Mucosa of descending colon (tissue), 3 donors: ENCODE measurements at regions not wholly inside any gene's neighbourhood (a gene's known extent, or its start where the extent isn't known, plus 50 kb on each side); places are given as distances from the start of the nearest gene placed in this dataset.

Experiments used
- ATAC-seq: fragments of 200-7000 bp; cut with Tn5 transposase; one replicate; pipeline ENCODE4 v1.9.1; 2020; ENCODE audit warnings: mild to moderate bottlenecking, moderate library complexity
- DNase-seq, 3 donors: peaks; one replicate each; pipeline ENCODE4 v3.0.0-alpha.2; 2020
- H3K36me3 ChIP-seq: fragments of 200-600 bp; one replicate; pipeline ENCODE4 v1.8.0; 2021; ENCODE audit warnings: low read depth, mild to moderate bottlenecking
- H3K4me1 ChIP-seq: fragments of 200-600 bp; one replicate; pipeline ENCODE4 v1.8.0; 2021; ENCODE audit warnings: low read depth, mild to moderate bottlenecking
- H3K4me3 ChIP-seq: fragments of 200-600 bp; one replicate; pipeline ENCODE4 v1.8.0; 2021; ENCODE audit warnings: mild to moderate bottlenecking
- H3K9me3 ChIP-seq: fragments of 200-600 bp; one replicate; pipeline ENCODE4 v1.8.0; 2021; ENCODE audit warnings: mild to moderate bottlenecking
- intact Hi-C, 2 donors: fragments of 100-400 bp; cut with DNase I in 1 of 2; cut with micrococcal nuclease in 1 of 2; formaldehyde crosslinking; loops; one replicate each; pipeline versions ENCODE4 v1.11.0 to v1.11.1; 2022; cut with DNase I, micrococcal nuclease
- TF ChIP-seq, protein P1 (sequence below): fragments of 200-600 bp; IDR thresholded peaks from one replicate; pipeline ENCODE4 v1.8.0; 2022; ENCODE audit warnings: antibody characterized with exemption, mild to moderate bottlenecking
- donor health status: DM: no; HTN: no; CAD: no; lungs with moderate emphysema.
- donor health status: DM: no; HTN: no; CAD: no.
- donor health status: DM: no; HTN: yes; CAD: no.

- Histone ChIP-seq H3K4me3 (no peak overlapping the region), H3K9me3 (no peaks in the 10 kb centered on the region), H3K4me1 (peaks cover 2% of the 10 kb centered on the region), H3K36me3 (no peaks in the 10 kb centered on the region)
- no peak for ATAC-seq
- TF ChIP-seq, protein P1, sequence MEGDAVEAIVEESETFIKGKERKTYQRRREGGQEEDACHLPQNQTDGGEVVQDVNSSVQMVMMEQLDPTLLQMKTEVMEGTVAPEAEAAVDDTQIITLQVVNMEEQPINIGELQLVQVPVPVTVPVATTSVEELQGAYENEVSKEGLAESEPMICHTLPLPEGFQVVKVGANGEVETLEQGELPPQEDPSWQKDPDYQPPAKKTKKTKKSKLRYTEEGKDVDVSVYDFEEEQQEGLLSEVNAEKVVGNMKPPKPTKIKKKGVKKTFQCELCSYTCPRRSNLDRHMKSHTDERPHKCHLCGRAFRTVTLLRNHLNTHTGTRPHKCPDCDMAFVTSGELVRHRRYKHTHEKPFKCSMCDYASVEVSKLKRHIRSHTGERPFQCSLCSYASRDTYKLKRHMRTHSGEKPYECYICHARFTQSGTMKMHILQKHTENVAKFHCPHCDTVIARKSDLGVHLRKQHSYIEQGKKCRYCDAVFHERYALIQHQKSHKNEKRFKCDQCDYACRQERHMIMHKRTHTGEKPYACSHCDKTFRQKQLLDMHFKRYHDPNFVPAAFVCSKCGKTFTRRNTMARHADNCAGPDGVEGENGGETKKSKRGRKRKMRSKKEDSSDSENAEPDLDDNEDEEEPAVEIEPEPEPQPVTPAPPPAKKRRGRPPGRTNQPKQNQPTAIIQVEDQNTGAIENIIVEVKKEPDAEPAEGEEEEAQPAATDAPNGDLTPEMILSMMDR, result no peak
- intact Hi-C loops, result no loop called here
- DNase-seq, result no peak
These were observed 81.4 kb downstream of the TRIM29 start for GRCh38 chr11:120056301-120057027.

DNA sequence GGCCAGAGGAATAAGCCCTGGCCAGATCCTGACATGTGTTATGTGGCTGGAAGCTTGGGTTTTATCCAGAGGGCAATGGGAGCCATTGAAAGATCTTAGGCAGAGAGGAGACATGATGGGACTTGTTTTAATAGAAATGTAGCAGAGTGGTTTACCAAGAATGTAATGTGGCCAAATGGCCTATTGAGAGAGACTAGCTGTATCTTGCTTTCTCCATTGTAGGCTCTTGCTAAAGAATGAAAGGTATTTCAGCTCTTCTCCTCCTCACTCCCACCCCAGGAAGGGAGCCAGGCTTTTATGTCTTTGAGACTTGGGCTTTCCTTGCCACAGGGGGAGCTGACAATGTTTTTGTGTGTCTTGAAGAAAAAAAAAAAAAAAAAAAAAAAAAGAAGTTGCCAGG lies 82.3 kb downstream of the TRIM29 start:
- Histone ChIP-seq H3K4me3 (no peak overlapping the region), H3K4me1 (peaks cover 2% of the 10 kb centered on the region), H3K36me3 (no peaks in the 10 kb centered on the region), H3K9me3 (no peaks in the 10 kb centered on the region)
- TF ChIP-seq, protein P1, result no peak
- ATAC-seq (no peak), DNase-seq (no peak)
- intact Hi-C loops, result no loop called here

DNA sequence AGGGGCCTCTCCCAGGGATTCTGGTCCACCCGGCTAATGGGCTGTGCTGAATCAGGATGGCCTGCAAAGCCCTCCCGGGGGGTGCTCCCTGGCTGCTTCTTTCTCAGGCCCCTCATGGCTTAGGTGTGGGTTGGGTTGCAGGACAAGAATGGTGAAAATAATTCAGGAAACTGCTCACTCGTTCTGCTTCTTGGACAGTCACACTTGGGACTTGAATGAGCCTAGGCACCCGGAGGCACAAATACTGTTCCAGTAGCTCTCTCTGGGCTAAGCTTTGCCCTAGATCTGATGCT lies 83.2 kb downstream of the TRIM29 start:
- TF ChIP-seq, protein P1, result no peak

GRCh38 chr11:120054016-120054752 lies 83.7 kb downstream of the TRIM29 start:
- no peak for DNase-seq
- peaks cover 2% of the 10 kb centered on the region for H3K4me1 ChIP-seq
- H3K36me3 ChIP-seq, result no peaks in the 10 kb centered on the region
- H3K9me3 ChIP-seq, result no peaks in the 10 kb centered on the region
- no peak overlapping the region for H3K4me3 ChIP-seq
- intact Hi-C loops, result no loop called here
- TF ChIP-seq, protein P1, result no peak
- no peak for ATAC-seq

More for the DNA sequence above, 83.2 kb downstream of the TRIM29 start:
- Histone ChIP-seq H3K4me3 (no peak overlapping the region), H3K4me1 (peaks cover 2% of the 10 kb centered on the region), H3K36me3 (no peaks in the 10 kb centered on the region), H3K9me3 (no peaks in the 10 kb centered on the region)
- ATAC-seq (no peak), DNase-seq (no peak)
- intact Hi-C loops, result no loop called here

DNA sequence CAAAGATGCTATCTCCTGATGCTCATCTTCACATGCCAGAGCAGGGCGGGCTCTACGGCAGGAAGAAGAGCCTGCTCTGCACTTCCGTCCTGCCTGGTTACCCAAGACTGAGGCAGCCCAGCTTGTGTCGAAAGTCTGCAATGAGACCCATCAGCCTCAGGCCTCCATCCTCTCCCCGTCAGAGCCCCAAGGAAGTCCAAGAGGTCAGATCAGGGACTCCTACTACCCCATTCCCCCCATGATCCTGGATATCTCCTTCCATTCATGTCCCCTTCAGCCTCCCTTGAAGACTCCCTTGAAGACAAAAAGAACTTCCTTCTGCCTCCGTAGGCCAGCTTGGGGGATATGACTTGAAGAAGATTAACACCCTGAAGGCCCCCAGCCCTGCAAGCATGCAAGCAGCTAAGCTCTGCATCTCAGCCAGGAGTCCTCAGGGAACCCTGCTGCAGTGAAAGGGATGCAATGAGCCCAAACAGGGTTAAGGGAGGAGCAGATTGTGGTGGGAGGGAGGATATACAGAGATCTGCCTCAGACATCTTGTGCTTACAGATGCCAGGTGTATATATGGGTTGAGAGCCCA lies 85.6 kb downstream of the TRIM29 start:
- ATAC-seq (no peak), DNase-seq (no peak)
- intact Hi-C loops, result no loop called here
- TF ChIP-seq, protein P1, result no peak
- Histone ChIP-seq H3K4me3 (no peak overlapping the region), H3K4me1 (no peaks in the 10 kb centered on the region), H3K36me3 (no peaks in the 10 kb centered on the region), H3K9me3 (peaks cover 8% of the 10 kb centered on the region)
